OCI-LY3 (cell line): ENCODE measurements at regions not wholly inside any gene's neighbourhood (a gene's known extent, or its start where the extent isn't known, plus 50 kb on each side); places are given as distances from the start of the nearest gene placed in this dataset.

Source experiments
- H2AFZ ChIP-seq: fragments of 200-600, 300-600 bp; shearing (Covaris generic); 2 replicates; pipeline ENCODE4 v1.6.0; 2014; ENCODE audit warnings: antibody characterized with exemption, low read depth, low read length
- H3K27ac ChIP-seq: fragments of 200-600, 300-600 bp; sonication (generic); 2 replicates; pipeline ENCODE4 v1.5.1; 2014; ENCODE audit warnings: mild to moderate bottlenecking, low read length, moderate library complexity, mixed read lengths
- H3K27me3 ChIP-seq: fragments of 200-600, 300-600 bp; sonication (generic); 2 replicates; pipeline ENCODE4 v1.6.1; 2014; ENCODE audit warnings: low read depth, low read length, mixed read lengths
- H3K36me3 ChIP-seq: fragments of 200-600, 300-600 bp; sonication (generic); replicated peaks from 2 replicates; pipeline ENCODE3; 2014; ENCODE audit warnings: low read depth, low read length, mixed read lengths
- H3K4me1 ChIP-seq: fragments of 300-600, 200-600 bp; sonication (generic); 2 replicates; pipeline ENCODE4 v1.6.1; 2014; ENCODE audit warnings: low read length, mixed read lengths
- H3K4me2 ChIP-seq: fragments of 200-600, 300-600 bp; sonication (generic); 2 replicates; pipeline ENCODE4 v1.6.1; 2014; ENCODE audit warnings: low read length, mixed read lengths
- H3K4me3 ChIP-seq: fragments of 300-600, 200-600 bp; sonication (generic); 2 replicates; pipeline ENCODE4 v1.5.1; 2014; ENCODE audit warnings: antibody characterized with exemption, mild to moderate bottlenecking, low read length, moderate library complexity
- H3K79me2 ChIP-seq: fragments of 300-600, 200-600 bp; shearing (Covaris generic); 2 replicates; pipeline ENCODE4 v1.6.1; 2014; ENCODE audit warnings: mild to moderate bottlenecking, low read length, mixed read lengths
- H3K9ac ChIP-seq: fragments of 300-600, 200-600 bp; shearing (Covaris generic); 2 replicates; pipeline ENCODE4 v1.6.0; 2014; ENCODE audit warnings: mild to moderate bottlenecking, low read length, moderate library complexity
- H3K9me3 ChIP-seq: fragments of 200-600, 300-600 bp; shearing (Covaris generic); 2 replicates; pipeline ENCODE4 v1.6.1; 2014; ENCODE audit warnings: low read length, mixed read lengths; ENCODE audit not compliant: insufficient read depth
- H4K20me1 ChIP-seq: fragments of 200-600, 300-600 bp; sonication (generic); 2 replicates; pipeline ENCODE4 v1.6.1; 2016; ENCODE audit warnings: low read length, mixed read lengths; ENCODE audit not compliant: insufficient read depth
- CTCF ChIP-seq: fragments of 200-600, 300-600 bp; sonication (generic); IDR thresholded peaks from 2 replicates; pipeline ENCODE4 v1.5.1; 2014; ENCODE audit warnings: antibody characterized with exemption, low read length, low read depth
- EZH2phosphoT487 ChIP-seq: fragments of 200-600 bp; shearing (Covaris generic); IDR thresholded peaks from 2 replicates; pipeline ENCODE4 v1.6.1; 2018; ENCODE audit warnings: antibody characterized with exemption, mixed run types, low read depth

- Histone ChIP-seq H3K4me2 (no peak overlapping the region), H3K4me3 (no peak overlapping the region), H3K27ac (no peak overlapping the region), H3K4me1 (peaks cover 40% of the 10 kb centered on the region), H4K20me1 (no peaks in the 10 kb centered on the region), H3K27me3 (no peaks in the 10 kb centered on the region), H3K36me3 (no peaks in the 10 kb centered on the region), H2AFZ (no peak overlapping the region), H3K9me3 (no peaks in the 10 kb centered on the region), H3K79me2 (no peaks in the 10 kb centered on the region), H3K9ac (no peak overlapping the region)
- TF ChIP-seq CTCF (no peak), EZH2phosphoT487 (no peak)
Measured at GRCh38 chr5:89083791-89084190, 200.8 kb upstream of the MEF2C start.

GRCh38 chr5:89081360-89081759 is 198.4 kb upstream of the MEF2C start:
- no peaks in the 10 kb centered on the region for H3K79me2 ChIP-seq
- no peak overlapping the region for H3K4me3 ChIP-seq
- no peaks in the 10 kb centered on the region for H3K9me3 ChIP-seq
- no peak overlapping the region for H3K27ac ChIP-seq
- no peak overlapping the region for H3K9ac ChIP-seq
- no peak for TF ChIP-seq EZH2phosphoT487
- peak; percentile 42 for TF ChIP-seq CTCF
- H2AFZ ChIP-seq, result no peak overlapping the region
- H3K27me3 ChIP-seq, result no peaks in the 10 kb centered on the region
- H4K20me1 ChIP-seq, result no peaks in the 10 kb centered on the region
- peak overlapping the region; percentile 41 for H3K4me2 ChIP-seq
- peaks cover 22% of the 10 kb centered on the region for H3K4me1 ChIP-seq
- no peaks in the 10 kb centered on the region for H3K36me3 ChIP-seq

- Histone ChIP-seq H3K9me3 (no peaks in the 10 kb centered on the region), H3K79me2 (no peaks in the 10 kb centered on the region), H2AFZ (no peak overlapping the region), H3K4me2 (peak overlapping the region; percentile 41; the same call in 1 of the 2 replicates), H3K4me3 (no peak overlapping the region), H4K20me1 (no peaks in the 10 kb centered on the region), H3K27ac (no peak overlapping the region), H3K9ac (no peak overlapping the region), H3K27me3 (no peaks in the 10 kb centered on the region), H3K36me3 (no peaks in the 10 kb centered on the region), H3K4me1 (peaks cover 22% of the 10 kb centered on the region)
- TF ChIP-seq CTCF (no peak), EZH2phosphoT487 (no peak)
Measured at GRCh38 chr5:89080467-89081116, 197.6 kb upstream of the MEF2C start.

GRCh38 chr5:89072842-89073672 is 190.1 kb upstream of the MEF2C start:
- no peaks in the 10 kb centered on the region for H4K20me1 ChIP-seq
- H3K4me2 ChIP-seq, result peak overlapping the region; percentile 0; the same call in 1 of the 2 replicates
- TF ChIP-seq CTCF, result no peak
- H3K27me3 ChIP-seq, result no peaks in the 10 kb centered on the region
- peaks cover 24% of the 10 kb centered on the region for H3K4me1 ChIP-seq
- H3K79me2 ChIP-seq, result no peaks in the 10 kb centered on the region
- no peak overlapping the region for H3K9ac ChIP-seq
- no peak overlapping the region for H3K27ac ChIP-seq
- H3K36me3 ChIP-seq, result no peaks in the 10 kb centered on the region
- H3K9me3 ChIP-seq, result no peaks in the 10 kb centered on the region
- no peak overlapping the region for H3K4me3 ChIP-seq
- H2AFZ ChIP-seq, result peak overlapping the region; percentile 25; the same call in 1 of the 2 replicates
